Keratinocyte (primary cell): ENCODE measurements at regions not wholly inside any gene's neighbourhood (a gene's known extent, or its start where the extent isn't known, plus 50 kb on each side); places are given as distances from the start of the nearest gene placed in this dataset.

Experiments
- DNase-seq: peaks from one replicate; pipeline ENCODE4 v3.0.0-alpha.2; 2011; ENCODE audit warnings: low read depth, missing footprints, low spot score
- FAIRE-seq: peaks from 2 replicates; lab custom pipeline; 2011; peaks lifted over from hg19 to GRCh38; lab: Jason Lieb, UNC
- H2AFZ ChIP-seq: 2 replicates; pipeline ENCODE4 v1.6.0; 2012; ENCODE audit warnings: low read length, control low read depth, inconsistent platforms; ENCODE audit not compliant: control insufficient read depth
- H3K27ac ChIP-seq: 2 replicates; pipeline ENCODE4 v1.5.1; 2011; ENCODE audit warnings: low read length; ENCODE audit not compliant: control insufficient read depth, insufficient read depth
- H3K27me3 ChIP-seq: 3 replicates; pipeline ENCODE4 v1.6.0; 2011; ENCODE audit warnings: low read length; ENCODE audit not compliant: control insufficient read depth, insufficient read depth; ENCODE audit errors: extremely low read depth
- H3K36me3 ChIP-seq, 2 experiments: 2 replicates in 1 of 2; 3 replicates in 1 of 2; pipeline ENCODE4 v1.5.1; 2011; ENCODE audit warnings: low read length in 2 of 2, mild to moderate bottlenecking in 1 of 2; ENCODE audit not compliant: control insufficient read depth in 2 of 2, insufficient read depth in 2 of 2; ENCODE audit errors: extremely low read depth in 1 of 2
- H3K4me1 ChIP-seq: 3 replicates; pipeline ENCODE4 v1.5.1; 2011; ENCODE audit warnings: low read length; ENCODE audit not compliant: control insufficient read depth, insufficient read depth; ENCODE audit errors: extremely low read depth
- H3K4me2 ChIP-seq: 3 replicates; pipeline ENCODE4 v1.6.0; 2011; ENCODE audit warnings: low read depth, low read length; ENCODE audit not compliant: control insufficient read depth, insufficient read depth; ENCODE audit errors: extremely low read depth
- H3K4me3 ChIP-seq, 3 experiments: fragments of 200-600 bp in 1 of 3; sonication (generic) in 1 of 3; 2 replicates in 2 of 3; 3 replicates in 1 of 3; pipeline ENCODE4 v1.5.1; 2011 to 2016; ENCODE audit warnings: low read length in 3 of 3, mild to moderate bottlenecking in 3 of 3, control low read depth in 2 of 3, inconsistent platforms in 1 of 3, low read depth in 1 of 3, mixed read lengths in 1 of 3, mixed run types in 1 of 3, moderate library complexity in 1 of 3; ENCODE audit not compliant: control insufficient read depth in 2 of 3, insufficient read depth in 2 of 3; ENCODE audit errors: extremely low read depth in 1 of 3
- H3K79me2 ChIP-seq: 2 replicates; pipeline ENCODE4 v1.6.0; 2012; ENCODE audit warnings: low read length; ENCODE audit not compliant: control insufficient read depth, insufficient read depth
- H3K9ac ChIP-seq: 3 replicates; pipeline ENCODE4 v1.6.0; 2011; ENCODE audit warnings: low read length; ENCODE audit not compliant: control insufficient read depth, insufficient read depth; ENCODE audit errors: extremely low read depth
- H3K9me1 ChIP-seq: 3 replicates; pipeline ENCODE4 v1.6.0; 2011; ENCODE audit warnings: low read length; ENCODE audit not compliant: control insufficient read depth, insufficient read depth; ENCODE audit errors: extremely low read depth
- H3K9me3 ChIP-seq: 2 replicates; pipeline ENCODE4 v1.5.1; 2012; ENCODE audit warnings: low read depth, low read length; ENCODE audit not compliant: control insufficient read depth
- H4K20me1 ChIP-seq: 3 replicates; pipeline ENCODE4 v1.6.0; 2011; ENCODE audit warnings: low read length; ENCODE audit not compliant: control insufficient read depth, insufficient read depth; ENCODE audit errors: extremely low read depth
- CTCF ChIP-seq, 3 experiments: IDR thresholded peaks in 1 of 3; conservative IDR thresholded peaks in 1 of 3; optimal IDR thresholded peaks in 1 of 3; 2 replicates in 2 of 3; 3 replicates in 1 of 3; pipeline versions ENCODE3 to v1.5.1; 2011; ENCODE audit warnings: low read length in 3 of 3, mild to moderate bottlenecking in 3 of 3, moderate library complexity in 2 of 3, control low read depth in 1 of 3, inconsistent platforms in 1 of 3; ENCODE audit not compliant: insufficient read depth in 2 of 3; ENCODE audit errors: extremely low read depth in 1 of 3
- EZH2 ChIP-seq: IDR thresholded peaks from one replicate; pipeline ENCODE4 v1.6.1; 2012; ENCODE audit warnings: inconsistent platforms, mild to moderate bottlenecking, low read length, moderate library complexity
- dilution Hi-C: fragments of 300-500 bp; cut with MboI; formaldehyde crosslinking; loops from one replicate; pipeline ENCODE4 v1.7.0; 2020; ENCODE audit warnings: low sequenced_read_pairs; ENCODE audit not compliant: extremely low pct_ligation_motif_present

GRCh38 chr15:98452238-98452637 lies 196.1 kb upstream of the IGF1R start:
- DNase-seq (no peak), FAIRE-seq (no peak)
- no peak overlapping the region for H3K4me2 ChIP-seq
- H3K9me3 ChIP-seq = no peaks in the 10 kb centered on the region
- H3K27ac ChIP-seq = no peak overlapping the region
- no peak overlapping the region for H3K4me3 ChIP-seq
- dilution Hi-C loops = no loop called here
- H3K9ac ChIP-seq = no peak overlapping the region
- no peaks in the 10 kb centered on the region for H3K4me1 ChIP-seq
- TF ChIP-seq EZH2 (no peak), CTCF (optimal IDR thresholded peaks at IDR 0.05 in 1 of 3, IDR thresholded peaks at IDR 0.05 in 1 of 3, conservative IDR thresholded peaks at IDR 0.05 in 1 of 3; ENCODE audit: extremely low read depth in 1 of 3, insufficient read depth in 2 of 3, low read length in 3 of 3) (no peak)
- no peaks in the 10 kb centered on the region for H3K9me1 ChIP-seq
- peaks cover 10% of the 10 kb centered on the region for H3K27me3 ChIP-seq
- H3K79me2 ChIP-seq = no peaks in the 10 kb centered on the region
- no peaks in the 10 kb centered on the region for H4K20me1 ChIP-seq
- no peaks in the 10 kb centered on the region for H3K36me3 ChIP-seq
- no peak overlapping the region for H2AFZ ChIP-seq

- no peak for FAIRE-seq
Measured at GRCh38 chr15:98455904-98456303, 192.4 kb upstream of the IGF1R start.

More at GRCh38 chr15:98455904-98456303, 192.4 kb upstream of the IGF1R start:
- Histone ChIP-seq H3K4me3 (no peak overlapping the region), H3K27me3 (peaks cover 10% of the 10 kb centered on the region), H2AFZ (no peak overlapping the region), H3K36me3 (no peaks in the 10 kb centered on the region), H3K4me1 (no peaks in the 10 kb centered on the region), H4K20me1 (no peaks in the 10 kb centered on the region), H3K9ac (no peak overlapping the region), H3K4me2 (no peak overlapping the region), H3K79me2 (no peaks in the 10 kb centered on the region), H3K27ac (no peak overlapping the region), H3K9me3 (no peaks in the 10 kb centered on the region), H3K9me1 (no peaks in the 10 kb centered on the region)
- DNase-seq = no peak
- TF ChIP-seq CTCF (optimal IDR thresholded peaks at IDR 0.05 in 1 of 3, IDR thresholded peaks at IDR 0.05 in 1 of 3, conservative IDR thresholded peaks at IDR 0.05 in 1 of 3; ENCODE audit: extremely low read depth in 1 of 3, insufficient read depth in 2 of 3, low read length in 3 of 3) = no peak
- no peak for TF ChIP-seq EZH2
- dilution Hi-C loops = no loop called here
